CD14-positive monocyte (primary cell): ENCODE measurements at regions not wholly inside any gene's neighbourhood (a gene's known extent, or its start where the extent isn't known, plus 50 kb on each side); places are given as distances from the start of the nearest gene placed in this dataset.

ENCODE experiments used
- DNase-seq, 3 donors: peaks; one replicate each; pipeline ENCODE4 v3.0.0-alpha.2; 2011 to 2022
- H2AFZ ChIP-seq: 2 replicates; pipeline ENCODE4 v1.6.0; 2012; ENCODE audit warnings: mild to moderate bottlenecking, low read depth, low read length, inconsistent platforms; ENCODE audit not compliant: insufficient read depth, poor library complexity, severe bottlenecking
- H3K27ac ChIP-seq, 2 donors: 1 replicate in 1 of 2; 2 replicates in 1 of 2; pipeline ENCODE4 v1.5.1; 2012 to 2013; ENCODE audit warnings: low read length in 2 of 2, control low read depth in 1 of 2, inconsistent platforms in 1 of 2, low read depth in 1 of 2, mild to moderate bottlenecking in 1 of 2
- H3K27me3 ChIP-seq, 2 donors: one replicate each; pipeline versions ENCODE4 v1.6.0 to v1.6.1; 2011 to 2013; ENCODE audit warnings: low read length in 2 of 2; ENCODE audit not compliant: control insufficient read depth in 2 of 2, insufficient read depth in 2 of 2
- H3K36me3 ChIP-seq, 2 donors: replicated peaks in 1 of 2; 1 replicate in 1 of 2; 2 replicates in 1 of 2; pipeline versions ENCODE4 v1.5.1 to v1.6.1; 2012 to 2013; ENCODE audit warnings: low read length in 2 of 2, control low read depth in 1 of 2, inconsistent platforms in 1 of 2, mild to moderate bottlenecking in 1 of 2; ENCODE audit not compliant: insufficient read depth in 2 of 2, control insufficient read depth in 1 of 2
- H3K4me1 ChIP-seq, 2 donors: 1 replicate in 1 of 2; 2 replicates in 1 of 2; pipeline versions ENCODE4 v1.5.1 to v1.6.1; 2012 to 2013; ENCODE audit warnings: low read length in 2 of 2, control low read depth in 1 of 2, inconsistent platforms in 1 of 2, mild to moderate bottlenecking in 1 of 2, moderate library complexity in 1 of 2; ENCODE audit not compliant: insufficient read depth in 2 of 2, control insufficient read depth in 1 of 2
- H3K4me2 ChIP-seq: replicated peaks from 2 replicates; pipeline ENCODE3; 2012; ENCODE audit warnings: low read length, moderate library complexity, mild to moderate bottlenecking; ENCODE audit not compliant: poor library complexity, severe bottlenecking; ENCODE audit errors: extremely low read depth
- H3K4me3 ChIP-seq, 3 experiments: fragments of 200-600 bp in 1 of 3; sonication (generic) in 1 of 3; replicated peaks in 1 of 3; 1 replicate in 2 of 3; 2 replicates in 1 of 3; pipeline ENCODE4 v1.5.1; 2011 to 2013; ENCODE audit warnings: low read length in 3 of 3, mild to moderate bottlenecking in 3 of 3, control low read depth in 2 of 3, low read depth in 2 of 3, inconsistent platforms in 1 of 3, moderate library complexity in 1 of 3
- H3K79me2 ChIP-seq: 2 replicates; pipeline ENCODE4 v1.6.0; 2012; ENCODE audit warnings: mild to moderate bottlenecking, control low read depth, inconsistent platforms, low read length, moderate library complexity; ENCODE audit not compliant: insufficient read depth
- H3K9ac ChIP-seq: 2 replicates; pipeline ENCODE4 v1.6.0; 2017; ENCODE audit warnings: low read length, mild to moderate bottlenecking; ENCODE audit not compliant: insufficient read depth, poor library complexity, severe bottlenecking
- H3K9me3 ChIP-seq, 2 donors: replicated peaks in 1 of 2; 1 replicate in 1 of 2; 2 replicates in 1 of 2; pipeline versions ENCODE4 v1.5.1 to v1.6.1; 2012 to 2013; ENCODE audit warnings: low read length in 2 of 2, control low read depth in 1 of 2; ENCODE audit not compliant: control insufficient read depth in 1 of 2, insufficient read depth in 1 of 2
- H4K20me1 ChIP-seq: 2 replicates; pipeline ENCODE4 v1.6.0; 2012; ENCODE audit warnings: mild to moderate bottlenecking, low read length, control low read depth, moderate library complexity; ENCODE audit not compliant: insufficient read depth
- H3K27ac Mint-ChIP-seq, 7 donors: one replicate each; pipeline ENCODE4 v1.8.0; 2020; ENCODE audit warnings: mild to moderate bottlenecking in 7 of 7, mixed read lengths in 7 of 7, moderate library complexity in 6 of 7, inconsistent platforms in 2 of 7
- H3K27me3 Mint-ChIP-seq, 3 donors: one replicate each; pipeline ENCODE4 v1.8.0; 2021 to 2022; ENCODE audit warnings: low read depth in 3 of 3, mild to moderate bottlenecking in 3 of 3, mixed read lengths in 3 of 3, moderate library complexity in 3 of 3, inconsistent platforms in 1 of 3
- H3K36me3 Mint-ChIP-seq, 2 donors: one replicate each; pipeline ENCODE4 v1.8.0; 2020; ENCODE audit warnings: mixed read lengths in 2 of 2, inconsistent platforms in 1 of 2, mild to moderate bottlenecking in 1 of 2
- H3K4me1 Mint-ChIP-seq: one replicate; pipeline ENCODE4 v1.8.0; 2020; ENCODE audit warnings: mild to moderate bottlenecking, mixed read lengths
- H3K4me3 Mint-ChIP-seq, 2 donors: one replicate each; pipeline ENCODE4 v1.8.0; 2020; ENCODE audit warnings: mild to moderate bottlenecking in 2 of 2, mixed read lengths in 2 of 2, moderate library complexity in 1 of 2
- H3K9me3 Mint-ChIP-seq, 7 donors: one replicate each; pipeline ENCODE4 v1.8.0; 2020 to 2022; ENCODE audit warnings: mixed read lengths in 7 of 7, mild to moderate bottlenecking in 6 of 7, moderate library complexity in 6 of 7, inconsistent platforms in 2 of 7
- CTCF ChIP-seq: fragments of 200-600 bp; IDR thresholded peaks from one replicate; pipeline ENCODE4 v1.8.0; 2022; ENCODE audit warnings: antibody characterized with exemption, mild to moderate bottlenecking
- WGBS: methylation state at CpG from one replicate; pipeline ENCODE4 v1.1.5; 2013; ENCODE audit warnings: missing lambda C conversion rate; ENCODE audit not compliant: insufficient coverage; 5-methylcytosine and 5-hydroxymethylcytosine counted together
- intact Hi-C, 2 donors: fragments of 100-400 bp; cut with micrococcal nuclease; formaldehyde crosslinking; loops; one replicate each; pipeline versions ENCODE4 v1.15.0 to v1.15.1; 2023

GRCh38 chr13:107202371-107203023 is 634.6 kb upstream of the ARGLU1 start:
- Histone ChIP-seq H3K4me2 (no peak overlapping the region), H3K27ac (no peak overlapping the region), H3K4me3 (no peak overlapping the region), H3K79me2 (no peaks in the 10 kb centered on the region), H3K27me3 (no peaks in the 10 kb centered on the region), H3K9me3 (no peaks in the 10 kb centered on the region), H2AFZ (no peak overlapping the region), H4K20me1 (no peaks in the 10 kb centered on the region), H3K9ac (no peak overlapping the region), H3K4me1 (no peaks in the 10 kb centered on the region), H3K36me3 (no peaks in the 10 kb centered on the region)
- Mint-ChIP-seq H3K4me1 (no peaks in the 10 kb centered on the region), H3K27me3 (peaks cover 0 to 3% (median 2%) of the 10 kb centered on the region in 3 donors), H3K4me3 (no peak overlapping the region), H3K36me3 (no peaks in the 10 kb centered on the region), H3K27ac (no peak overlapping the region), H3K9me3 (peaks cover 0 to 2% (median 0%) of the 10 kb centered on the region in 7 donors)
- intact Hi-C loops: no loop called here
- no peak for TF ChIP-seq CTCF
- no peak for DNase-seq
- WGBS: 64% methylated on average over 4 of the region's 4 CpGs

- H3K9me3 ChIP-seq: no peaks in the 10 kb centered on the region
- H3K36me3 ChIP-seq: no peaks in the 10 kb centered on the region
- Mint-ChIP-seq H3K4me3 (no peak overlapping the region), H3K27ac (no peak overlapping the region), H3K4me1 (no peaks in the 10 kb centered on the region), H3K27me3 (peaks cover 0 to 3% (median 2%) of the 10 kb centered on the region in 3 donors), H3K9me3 (peaks cover 0 to 3% (median 0%) of the 10 kb centered on the region in 7 donors), H3K36me3 (no peaks in the 10 kb centered on the region)
- DNase-seq: no peak
- no peak overlapping the region for H3K4me3 ChIP-seq
- intact Hi-C loops: no loop called here
- no peaks in the 10 kb centered on the region for H4K20me1 ChIP-seq
- 97% methylated on average over 3 of the region's 6 CpGs for WGBS
- no peaks in the 10 kb centered on the region for H3K27me3 ChIP-seq
- no peaks in the 10 kb centered on the region for H3K4me1 ChIP-seq
- H3K27ac ChIP-seq: no peak overlapping the region
- H3K79me2 ChIP-seq: no peaks in the 10 kb centered on the region
- no peak overlapping the region for H3K4me2 ChIP-seq
- no peak for TF ChIP-seq CTCF
- H3K9ac ChIP-seq: no peak overlapping the region
- H2AFZ ChIP-seq: no peak overlapping the region
These were observed 632.6 kb upstream of the ARGLU1 start for GRCh38 chr13:107200491-107200890.
